GM19395 (cell line): ENCODE measurements at regions not wholly inside any gene's neighbourhood (a gene's known extent, or its start where the extent isn't known, plus 50 kb on each side); places are given as distances from the start of the nearest gene placed in this dataset.
A peak's percentile ranks its signal among the peaks of the same experiment; 100 is the strongest.
"Not testable (repeated sequence)": the region's sequence is repeated elsewhere in the genome, so short reads cannot be mapped to it uniquely, and the experiment has no call there.

Experiments
- ATAC-seq: cut with Tn5 transposase; IDR thresholded peaks from one replicate; pipeline ENCODE4 v1.9.1; 2021; ENCODE audit warnings: mild to moderate bottlenecking, moderate library complexity; ENCODE audit not compliant: unreplicated experiment

GRCh38 chr4:189826657-189827056 lies 114.0 kb upstream of the FRG1 start:
- ATAC-seq, result no peak

- ATAC-seq, result no peak
Measured at GRCh38 chr4:189828081-189828697, 112.5 kb upstream of the FRG1 start.

- no peak for ATAC-seq
Measured at GRCh38 chr4:189832528-189832927, 108.1 kb upstream of the FRG1 start.

- no peak for ATAC-seq
Measured at GRCh38 chr4:189834616-189835015, 106.1 kb upstream of the FRG1 start.

GRCh38 chr4:189835505-189835904 lies 105.2 kb upstream of the FRG1 start:
- no peak for ATAC-seq

- ATAC-seq, result no peak
Measured at GRCh38 chr4:189837471-189837870, 103.2 kb upstream of the FRG1 start.

GRCh38 chr4:189838821-189839497 lies 101.7 kb upstream of the FRG1 start:
- ATAC-seq, result no peak

- ATAC-seq, result no peak
Measured at GRCh38 chr4:189840356-189840755, 100.3 kb upstream of the FRG1 start.

- ATAC-seq, result no peak
Measured at GRCh38 chr4:189843413-189844009, 97.2 kb upstream of the FRG1 start.

GRCh38 chr4:189845145-189845846 lies 95.4 kb upstream of the FRG1 start:
- ATAC-seq, result no peak

GRCh38 chr4:189846094-189846493 lies 94.6 kb upstream of the FRG1 start:
- not testable (repeated sequence) for ATAC-seq

- ATAC-seq, result not testable (repeated sequence)
Measured at GRCh38 chr4:189846608-189847007, 94.1 kb upstream of the FRG1 start.

- not testable (repeated sequence) for ATAC-seq
Measured at GRCh38 chr4:189848672-189849071, 92.0 kb upstream of the FRG1 start.

- ATAC-seq, result peak; percentile 56
Measured at GRCh38 chr4:189850239-189850856, 90.3 kb upstream of the FRG1 start.

GRCh38 chr4:189858435-189858834 lies 82.2 kb upstream of the FRG1 start:
- ATAC-seq, result peak; percentile 53

GRCh38 chr4:189861101-189861500 lies 79.6 kb upstream of the FRG1 start:
- no peak for ATAC-seq

- no peak for ATAC-seq
Measured at GRCh38 chr4:189869236-189869635, 71.4 kb upstream of the FRG1 start.

GRCh38 chr4:189870511-189871234 lies 70.0 kb upstream of the FRG1 start:
- no peak for ATAC-seq

GRCh38 chr4:189874591-189874990 lies 66.1 kb upstream of the FRG1 start:
- no peak for ATAC-seq

GRCh38 chr4:189881190-189881589 lies 59.5 kb upstream of the FRG1 start:
- not testable (repeated sequence) for ATAC-seq

GRCh38 chr4:189888407-189888806 lies 52.3 kb upstream of the FRG1 start:
- not testable (repeated sequence) for ATAC-seq
